ENCODE measurements at regions not wholly inside any gene's neighbourhood (a gene's known extent, or its start where the extent isn't known, plus 50 kb on each side); places are given as distances from the start of the nearest gene placed in this dataset.

- H3K36me3 Mint-ChIP-seq: no peaks in the 10 kb centered on the region
- no peak for DNase-seq
- H3K27ac ChIP-seq (ENCODE audit: low read depth, low read length): no peak overlapping the region
- H3K9me3 ChIP-seq (ENCODE audit: control insufficient read depth in 1 of 2, low read length in 2 of 2): no peaks in the 10 kb centered on the region
- ChIA-PET CTCF (ENCODE audit: partially characterized antibody) (no interaction called here), POLR2A (ENCODE audit: partially characterized antibody) (no interaction called here)
- H3K4me3 ChIP-seq (ENCODE audit: low read length in 2 of 2): no peak overlapping the region
- H3K27me3 ChIP-seq (ENCODE audit: insufficient read depth, low read length): no peaks in the 10 kb centered on the region
- H3K36me3 ChIP-seq (ENCODE audit: insufficient read depth, low read length): no peaks in the 10 kb centered on the region
- H3K4me1 Mint-ChIP-seq: no peaks in the 10 kb centered on the region
- peaks cover 0 to 3% (median 0%) of the 10 kb centered on the region in 8 donors for H3K9me3 Mint-ChIP-seq
- peaks cover 0 to 8% of the 10 kb centered on the region in 2 donors for H3K27me3 Mint-ChIP-seq
- H3K4me3 Mint-ChIP-seq: no peak overlapping the region
- no peak overlapping the region for H3K27ac Mint-ChIP-seq
- H3K4me1 ChIP-seq (ENCODE audit: insufficient read depth, low read length): no peaks in the 10 kb centered on the region
- intact Hi-C loops (cut with micrococcal nuclease): no loop called here
These were observed 91.2 kb upstream of the KAZN start for GRCh38 chr1:14507262-14507661.

- Mint-ChIP-seq H3K4me1 (no peaks in the 10 kb centered on the region), H3K9me3 (peaks cover 0 to 2% (median 0%) of the 10 kb centered on the region in 8 donors), H3K27me3 (peaks cover 0 to 7% of the 10 kb centered on the region in 2 donors), H3K27ac (no peak overlapping the region), H3K36me3 (no peaks in the 10 kb centered on the region), H3K4me3 (no peak overlapping the region)
- no peaks in the 10 kb centered on the region for H3K36me3 ChIP-seq (ENCODE audit: insufficient read depth, low read length)
- H3K27ac ChIP-seq (ENCODE audit: low read depth, low read length): no peak overlapping the region
- H3K27me3 ChIP-seq (ENCODE audit: insufficient read depth, low read length): no peaks in the 10 kb centered on the region
- ChIA-PET CTCF (ENCODE audit: partially characterized antibody) (no interaction called here), POLR2A (ENCODE audit: partially characterized antibody) (no interaction called here)
- intact Hi-C loops (cut with micrococcal nuclease): no loop called here
- no peak overlapping the region for H3K4me3 ChIP-seq (ENCODE audit: low read length in 2 of 2)
- no peak for DNase-seq
- H3K4me1 ChIP-seq (ENCODE audit: insufficient read depth, low read length): no peaks in the 10 kb centered on the region
- H3K9me3 ChIP-seq (ENCODE audit: control insufficient read depth in 1 of 2, low read length in 2 of 2): no peaks in the 10 kb centered on the region
These were observed 89.9 kb upstream of the KAZN start for GRCh38 chr1:14508613-14509012.

GRCh38 chr1:14511166-14511680 lies 87.3 kb upstream of the KAZN start:
- CTCF ChIA-PET (ENCODE audit: partially characterized antibody): interaction anchor here (1.1 kb wide), 1 partner anchor 9 kb away, joined by 3 read pairs; no protein-coding TSS in a partner anchor
- Mint-ChIP-seq H3K4me3 (no peak overlapping the region), H3K4me1 (no peaks in the 10 kb centered on the region), H3K27ac (no peak overlapping the region), H3K27me3 (peaks cover 4 to 9% of the 10 kb centered on the region in 2 donors), H3K9me3 (peaks cover 0 to 2% (median 0%) of the 10 kb centered on the region in 8 donors), H3K36me3 (no peaks in the 10 kb centered on the region)
- POLR2A ChIA-PET (ENCODE audit: partially characterized antibody): no interaction called here
- Histone ChIP-seq H3K9me3 (ENCODE audit: control insufficient read depth in 1 of 2, low read length in 2 of 2) (no peaks in the 10 kb centered on the region), H3K27me3 (ENCODE audit: insufficient read depth, low read length) (no peaks in the 10 kb centered on the region), H3K36me3 (ENCODE audit: insufficient read depth, low read length) (no peaks in the 10 kb centered on the region), H3K4me3 (ENCODE audit: low read length in 2 of 2) (no peak overlapping the region), H3K4me1 (ENCODE audit: insufficient read depth, low read length) (no peaks in the 10 kb centered on the region), H3K27ac (ENCODE audit: low read depth, low read length) (no peak overlapping the region)
- intact Hi-C loops (cut with micrococcal nuclease): no loop called here
- DNase-seq: no peak

GRCh38 chr1:14511796-14512585 lies 86.5 kb upstream of the KAZN start:
- Histone ChIP-seq H3K36me3 (ENCODE audit: insufficient read depth, low read length) (no peaks in the 10 kb centered on the region), H3K4me3 (ENCODE audit: low read length in 2 of 2) (no peak overlapping the region), H3K9me3 (ENCODE audit: control insufficient read depth in 1 of 2, low read length in 2 of 2) (no peaks in the 10 kb centered on the region), H3K27me3 (ENCODE audit: insufficient read depth, low read length) (no peaks in the 10 kb centered on the region), H3K4me1 (ENCODE audit: insufficient read depth, low read length) (no peaks in the 10 kb centered on the region), H3K27ac (ENCODE audit: low read depth, low read length) (no peak overlapping the region)
- Mint-ChIP-seq H3K4me3 (no peak overlapping the region), H3K27ac (no peak overlapping the region), H3K27me3 (peaks cover 4 to 9% of the 10 kb centered on the region in 2 donors), H3K36me3 (no peaks in the 10 kb centered on the region), H3K4me1 (no peaks in the 10 kb centered on the region), H3K9me3 (peaks cover 0 to 2% (median 0%) of the 10 kb centered on the region in 8 donors)
- POLR2A ChIA-PET (ENCODE audit: partially characterized antibody): no interaction called here
- intact Hi-C loops (cut with micrococcal nuclease): no loop called here
- CTCF ChIA-PET (ENCODE audit: partially characterized antibody): interaction anchor here (1.1 kb wide), 1 partner anchor 10 kb away, joined by 3 read pairs; no protein-coding TSS in a partner anchor
- no peak for DNase-seq

GRCh38 chr1:14513111-14513510 lies 85.4 kb upstream of the KAZN start:
- POLR2A ChIA-PET (ENCODE audit: partially characterized antibody): no interaction called here
- H3K27me3 ChIP-seq (ENCODE audit: insufficient read depth, low read length): no peaks in the 10 kb centered on the region
- CTCF ChIA-PET (ENCODE audit: partially characterized antibody): no interaction called here
- H3K36me3 ChIP-seq (ENCODE audit: insufficient read depth, low read length): no peaks in the 10 kb centered on the region
- DNase-seq: no peak
- intact Hi-C loops (cut with micrococcal nuclease): no loop called here
- H3K9me3 Mint-ChIP-seq: peaks cover 0 to 2% (median 0%) of the 10 kb centered on the region in 8 donors
- no peaks in the 10 kb centered on the region for H3K36me3 Mint-ChIP-seq
- H3K4me3 ChIP-seq (ENCODE audit: low read length in 2 of 2): no peak overlapping the region
- no peaks in the 10 kb centered on the region for H3K4me1 Mint-ChIP-seq
- H3K27me3 Mint-ChIP-seq: peaks cover 4 to 10% of the 10 kb centered on the region in 2 donors
- no peak overlapping the region for H3K4me3 Mint-ChIP-seq
- no peak overlapping the region for H3K27ac Mint-ChIP-seq
- H3K9me3 ChIP-seq (ENCODE audit: control insufficient read depth in 1 of 2, low read length in 2 of 2): no peaks in the 10 kb centered on the region
- H3K27ac ChIP-seq (ENCODE audit: low read depth, low read length): no peak overlapping the region
- H3K4me1 ChIP-seq (ENCODE audit: insufficient read depth, low read length): no peaks in the 10 kb centered on the region

- no peaks in the 10 kb centered on the region for H3K27me3 ChIP-seq (ENCODE audit: insufficient read depth, low read length)
- ChIA-PET CTCF (ENCODE audit: partially characterized antibody) (no interaction called here), POLR2A (ENCODE audit: partially characterized antibody) (no interaction called here)
- intact Hi-C loops (cut with micrococcal nuclease): no loop called here
- no peak overlapping the region for H3K4me3 Mint-ChIP-seq
- peaks cover 4 to 6% of the 10 kb centered on the region in 2 donors for H3K27me3 Mint-ChIP-seq
- no peaks in the 10 kb centered on the region for H3K9me3 ChIP-seq (ENCODE audit: control insufficient read depth in 1 of 2, low read length in 2 of 2)
- no peaks in the 10 kb centered on the region for H3K36me3 Mint-ChIP-seq
- DNase-seq: no peak
- no peak overlapping the region for H3K4me3 ChIP-seq (ENCODE audit: low read length in 2 of 2)
- no peaks in the 10 kb centered on the region for H3K36me3 ChIP-seq (ENCODE audit: insufficient read depth, low read length)
- no peak overlapping the region for H3K27ac ChIP-seq (ENCODE audit: low read depth, low read length)
- H3K27ac Mint-ChIP-seq: no peak overlapping the region
- H3K4me1 ChIP-seq (ENCODE audit: insufficient read depth, low read length): no peaks in the 10 kb centered on the region
- H3K4me1 Mint-ChIP-seq: no peaks in the 10 kb centered on the region
- no peaks in the 10 kb centered on the region for H3K9me3 Mint-ChIP-seq
These were observed 83.7 kb upstream of the KAZN start for GRCh38 chr1:14514739-14515138.

GRCh38 chr1:14516974-14517840 lies 81.3 kb upstream of the KAZN start:
- no peaks in the 10 kb centered on the region for H3K27me3 ChIP-seq (ENCODE audit: insufficient read depth, low read length)
- H3K27ac ChIP-seq (ENCODE audit: low read depth, low read length): no peak overlapping the region
- Mint-ChIP-seq H3K4me3 (no peak overlapping the region), H3K27ac (no peak overlapping the region), H3K36me3 (no peaks in the 10 kb centered on the region), H3K9me3 (no peaks in the 10 kb centered on the region), H3K27me3 (peaks cover 4 to 5% of the 10 kb centered on the region in 2 donors), H3K4me1 (no peaks in the 10 kb centered on the region)
- no peaks in the 10 kb centered on the region for H3K36me3 ChIP-seq (ENCODE audit: insufficient read depth, low read length)
- no peak overlapping the region for H3K4me3 ChIP-seq (ENCODE audit: low read length in 2 of 2)
- ChIA-PET POLR2A (ENCODE audit: partially characterized antibody) (no interaction called here), CTCF (ENCODE audit: partially characterized antibody) (no interaction called here)
- H3K4me1 ChIP-seq (ENCODE audit: insufficient read depth, low read length): no peaks in the 10 kb centered on the region
- intact Hi-C loops (cut with micrococcal nuclease): no loop called here
- no peak for DNase-seq
- H3K9me3 ChIP-seq (ENCODE audit: control insufficient read depth in 1 of 2, low read length in 2 of 2): no peaks in the 10 kb centered on the region
